KOPT-K1 (cell line): ENCODE measurements at regions not wholly inside any gene's neighbourhood (a gene's known extent, or its start where the extent isn't known, plus 50 kb on each side); places are given as distances from the start of the nearest gene placed in this dataset.

Experiments used
- H3K27ac ChIP-seq: fragments of 200-600 bp; sonication (generic); 2 replicates; pipeline ENCODE4 v1.5.1; 2016; ENCODE audit warnings: antibody characterized with exemption, mild to moderate bottlenecking, low read depth, low read length; ENCODE audit not compliant: poor library complexity, severe bottlenecking
- H3K36me3 ChIP-seq: fragments of 200-600 bp; sonication (generic); 2 replicates; pipeline ENCODE4 v1.5.1; 2017; ENCODE audit warnings: antibody characterized with exemption, mild to moderate bottlenecking, low read length, moderate library complexity; ENCODE audit not compliant: insufficient read depth
- H3K9me3 ChIP-seq: fragments of 200-600 bp; sonication (generic); 2 replicates; pipeline ENCODE4 v1.5.1; 2017; ENCODE audit warnings: antibody characterized with exemption, low read length, mild to moderate bottlenecking; ENCODE audit not compliant: insufficient read depth, poor library complexity, severe bottlenecking

DNA sequence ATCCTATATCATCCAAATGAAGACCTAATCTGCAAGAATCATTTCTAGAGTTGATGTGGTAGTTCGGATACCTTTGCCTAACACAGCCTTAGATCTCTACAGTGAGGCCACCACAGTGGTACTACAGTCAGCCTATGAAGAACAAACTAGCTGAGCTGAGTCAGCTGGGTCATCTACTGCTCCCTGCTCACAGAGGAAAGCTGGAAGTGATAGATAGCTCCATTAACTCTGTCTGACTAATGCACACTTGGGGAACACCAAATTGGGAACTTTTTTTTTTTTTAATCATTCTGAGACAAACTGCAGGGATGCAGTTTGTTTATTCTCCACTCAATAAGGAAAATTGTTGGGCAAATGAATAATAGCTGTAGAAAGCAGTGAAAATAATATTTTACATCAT is 1160.6 kb downstream of the PCDH9 start:
- H3K36me3 ChIP-seq: no peaks in the 10 kb centered on the region
- H3K9me3 ChIP-seq: no peaks in the 10 kb centered on the region
- H3K27ac ChIP-seq: no peak overlapping the region

DNA sequence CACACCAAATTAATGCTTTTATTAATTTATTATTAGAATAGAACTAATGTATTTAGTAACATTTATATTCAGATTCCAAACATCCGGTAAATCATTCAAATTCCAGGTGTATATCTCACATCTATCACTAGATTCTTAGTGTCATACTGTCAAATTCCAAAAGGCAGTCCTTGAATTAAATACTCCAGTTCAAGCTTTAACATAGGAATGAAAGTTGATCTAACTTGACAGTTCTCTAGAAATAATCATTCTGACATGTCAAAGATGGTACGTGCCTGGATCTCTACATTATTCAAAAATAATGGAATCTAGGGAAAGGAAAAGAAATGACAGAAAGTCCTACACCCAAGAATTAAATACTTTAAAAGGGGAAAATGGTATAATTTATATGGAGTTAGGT is 1161.5 kb downstream of the PCDH9 start:
- Histone ChIP-seq H3K9me3 (no peaks in the 10 kb centered on the region), H3K36me3 (no peaks in the 10 kb centered on the region), H3K27ac (no peak overlapping the region)

DNA sequence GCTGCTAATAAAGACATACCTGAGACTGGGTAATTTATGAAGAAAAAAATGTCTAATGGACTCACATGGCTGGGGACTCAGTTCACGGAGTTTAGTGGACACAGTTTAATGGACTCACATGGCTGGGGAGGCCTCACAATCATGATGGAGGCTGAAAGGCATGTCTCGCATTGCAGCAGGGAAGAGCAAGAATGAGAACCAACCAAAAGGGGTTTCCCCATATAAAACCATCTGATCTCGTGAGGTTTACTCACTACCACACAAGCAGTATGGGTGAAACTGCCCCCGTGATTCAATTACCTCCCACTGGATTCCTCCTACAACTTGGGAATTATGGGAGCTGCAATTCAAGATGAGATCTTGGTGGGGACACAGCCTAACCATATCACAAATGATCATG is 1181.2 kb downstream of the PCDH9 start:
- H3K9me3 ChIP-seq: no peaks in the 10 kb centered on the region
- H3K36me3 ChIP-seq: no peaks in the 10 kb centered on the region
- no peak overlapping the region for H3K27ac ChIP-seq

DNA sequence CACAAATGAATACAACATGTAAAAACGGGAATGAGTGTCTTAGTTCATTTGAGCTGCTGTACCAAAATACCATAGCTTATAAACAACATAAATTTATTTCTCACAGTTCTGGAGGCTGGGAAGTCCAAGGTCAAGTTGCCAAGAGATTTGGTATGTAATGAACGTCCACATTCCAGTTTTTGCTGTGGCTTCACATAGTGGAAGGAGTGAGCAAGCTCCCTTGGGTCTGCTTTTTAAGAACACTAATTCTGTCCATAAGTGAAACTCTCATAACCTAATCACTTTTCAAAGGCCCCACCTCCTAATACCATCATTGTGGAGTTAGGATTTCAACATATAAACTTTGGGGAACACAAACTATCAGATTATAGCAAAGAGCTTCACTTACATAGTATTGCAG is 1189.6 kb downstream of the PCDH9 start:
- Histone ChIP-seq H3K36me3 (no peaks in the 10 kb centered on the region), H3K27ac (no peak overlapping the region), H3K9me3 (no peaks in the 10 kb centered on the region)

DNA sequence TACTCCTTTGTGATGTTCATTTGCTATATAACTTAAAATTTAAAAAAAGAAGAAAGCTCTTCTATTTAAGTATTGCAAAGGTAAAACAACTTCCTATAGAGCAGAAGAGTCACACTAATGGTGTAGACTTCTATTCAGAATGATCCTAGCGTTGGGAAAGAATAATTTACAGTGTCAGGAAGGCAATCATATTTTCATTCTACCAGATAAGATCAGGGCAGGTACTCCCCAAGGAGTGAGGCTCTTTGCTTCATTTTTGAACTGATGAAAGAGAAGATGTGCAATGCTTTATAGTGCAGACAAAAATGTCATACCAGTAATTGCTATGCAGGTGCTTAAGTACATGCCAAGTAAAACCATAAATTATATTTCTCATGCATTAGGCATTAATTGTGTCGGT is 1193.0 kb downstream of the PCDH9 start:
- Histone ChIP-seq H3K36me3 (no peaks in the 10 kb centered on the region), H3K27ac (no peak overlapping the region), H3K9me3 (no peaks in the 10 kb centered on the region)

DNA sequence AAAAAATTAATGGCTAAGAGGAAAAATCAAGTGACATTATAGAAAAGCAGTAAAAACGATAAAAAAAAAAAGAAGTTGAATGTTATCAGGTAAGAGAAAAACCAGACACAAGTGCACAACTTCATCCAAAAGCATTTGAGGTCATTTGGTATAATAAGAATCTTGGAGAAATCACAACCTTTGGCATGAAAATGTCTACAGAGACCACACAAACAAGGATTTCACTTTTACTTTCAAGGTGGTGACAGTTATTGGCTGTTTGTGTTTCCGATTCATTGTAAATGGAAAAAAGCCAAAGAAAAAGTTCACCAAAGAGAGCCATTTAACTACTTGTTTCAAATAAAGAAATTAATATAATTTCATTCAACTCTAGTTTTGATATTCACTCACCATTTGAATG is 1193.5 kb downstream of the PCDH9 start:
- Histone ChIP-seq H3K36me3 (no peaks in the 10 kb centered on the region), H3K27ac (no peak overlapping the region), H3K9me3 (no peaks in the 10 kb centered on the region)

DNA sequence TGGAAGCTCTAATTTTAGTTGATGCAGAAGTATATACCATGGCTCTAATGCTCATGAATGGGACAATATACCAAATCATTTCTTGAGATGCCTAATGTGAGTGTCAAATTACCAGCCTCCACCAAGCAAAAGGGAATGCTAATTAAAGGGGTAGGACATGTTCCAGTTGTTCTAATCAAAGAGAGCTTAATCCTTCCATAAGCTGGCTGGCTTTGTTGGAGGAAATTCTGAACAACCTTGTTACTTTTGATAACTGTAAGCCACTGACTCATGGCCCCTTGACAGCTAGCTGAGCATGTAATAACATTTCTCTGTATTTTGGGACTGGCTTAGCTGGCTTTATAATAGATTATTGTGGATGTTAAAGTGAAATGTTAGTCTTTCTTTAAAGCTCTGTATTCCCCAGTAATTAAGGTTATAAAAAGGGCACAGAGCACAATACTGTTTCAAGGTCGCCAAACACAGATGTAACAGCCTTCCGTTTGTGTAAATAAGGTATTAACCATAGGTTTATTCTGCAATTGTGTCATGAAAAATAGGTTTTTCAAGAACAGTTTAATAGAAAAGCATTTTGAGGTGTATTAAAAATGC is 1194.0 kb downstream of the PCDH9 start:
- H3K36me3 ChIP-seq: no peaks in the 10 kb centered on the region
- no peaks in the 10 kb centered on the region for H3K9me3 ChIP-seq
- no peak overlapping the region for H3K27ac ChIP-seq

DNA sequence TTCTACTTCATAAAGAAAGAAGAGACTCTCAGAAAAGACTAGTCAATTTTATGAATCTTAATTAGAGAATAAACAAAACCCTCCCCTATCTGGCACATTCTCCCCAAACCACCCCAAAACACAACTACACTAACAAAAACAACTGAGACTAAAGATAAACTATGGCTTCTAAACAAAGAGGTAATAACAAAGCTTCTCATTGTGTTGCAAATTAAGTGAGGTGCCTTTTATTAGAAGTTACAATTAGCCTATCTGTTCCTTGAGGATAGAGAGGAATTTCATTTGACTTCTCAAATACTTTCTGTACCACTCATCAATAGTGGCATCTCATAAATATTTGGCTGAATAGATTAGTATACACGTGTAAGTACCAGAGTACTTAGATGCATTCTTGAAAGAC is 1196.2 kb downstream of the PCDH9 start:
- Histone ChIP-seq H3K9me3 (no peaks in the 10 kb centered on the region), H3K36me3 (no peaks in the 10 kb centered on the region), H3K27ac (no peak overlapping the region)

DNA sequence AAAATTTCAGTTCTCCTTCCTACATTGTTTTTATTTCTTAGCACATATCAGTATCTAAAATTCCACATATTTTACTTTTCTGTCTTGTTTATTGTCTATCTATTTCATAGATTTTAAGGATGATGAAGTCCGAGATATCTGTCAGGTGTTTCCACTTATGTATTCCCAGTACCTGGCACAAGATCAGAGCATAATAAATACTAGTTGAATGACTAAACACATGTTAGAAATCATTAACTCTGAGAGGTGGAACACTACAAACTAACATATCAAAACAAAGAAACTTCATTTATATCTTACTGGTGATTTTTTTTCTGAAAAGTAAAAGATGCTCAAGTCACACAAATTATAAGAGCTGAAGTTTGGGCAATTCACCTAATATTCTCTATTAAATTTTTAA is 1208.3 kb downstream of the PCDH9 start:
- no peak overlapping the region for H3K27ac ChIP-seq
- no peaks in the 10 kb centered on the region for H3K36me3 ChIP-seq

DNA sequence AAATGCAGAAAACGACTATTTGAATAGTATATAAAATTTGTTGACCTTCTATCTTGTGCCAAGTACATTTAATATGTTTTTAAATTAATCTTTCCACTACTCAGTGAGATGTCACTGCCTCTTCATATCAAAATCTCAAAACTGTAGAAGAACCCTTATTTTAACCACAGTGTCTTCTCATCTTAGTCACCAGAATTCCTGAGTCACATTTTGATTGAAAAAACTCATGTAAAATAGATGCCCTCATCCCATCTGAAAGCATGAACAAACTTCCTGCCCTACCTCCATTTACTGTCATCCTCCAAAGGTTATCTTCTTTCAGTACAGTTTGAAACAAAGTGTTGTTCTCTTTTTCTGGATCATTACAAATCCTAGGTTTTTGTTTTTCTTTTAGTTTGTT is 1215.4 kb downstream of the PCDH9 start:
- Histone ChIP-seq H3K9me3 (no peaks in the 10 kb centered on the region), H3K36me3 (no peaks in the 10 kb centered on the region), H3K27ac (no peak overlapping the region)

More for the DNA sequence above, 1208.3 kb downstream of the PCDH9 start:
- no peaks in the 10 kb centered on the region for H3K9me3 ChIP-seq

DNA sequence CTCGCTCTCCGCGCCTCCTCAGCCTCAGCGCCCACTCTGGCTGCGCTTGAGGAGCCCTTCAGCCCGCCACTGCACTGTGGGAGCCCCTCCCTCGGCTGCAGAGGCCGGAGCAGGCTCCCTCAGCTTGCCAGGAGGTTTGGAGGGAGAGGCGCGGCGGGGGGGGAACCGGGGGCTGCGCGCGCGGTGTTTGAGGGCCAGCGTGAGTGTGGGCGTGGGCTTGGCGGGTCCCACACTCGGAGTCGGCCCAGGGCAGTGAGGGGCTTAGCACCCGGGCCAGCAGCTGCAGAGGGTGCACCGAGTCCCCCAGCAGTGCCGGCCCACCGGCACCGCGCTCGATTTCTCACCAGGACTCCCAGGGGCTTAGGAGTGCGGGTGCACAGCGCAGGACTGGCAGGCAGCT is 1220.9 kb downstream of the PCDH9 start:
- Histone ChIP-seq H3K27ac (no peak overlapping the region), H3K9me3 (no peaks in the 10 kb centered on the region), H3K36me3 (no peaks in the 10 kb centered on the region)

DNA sequence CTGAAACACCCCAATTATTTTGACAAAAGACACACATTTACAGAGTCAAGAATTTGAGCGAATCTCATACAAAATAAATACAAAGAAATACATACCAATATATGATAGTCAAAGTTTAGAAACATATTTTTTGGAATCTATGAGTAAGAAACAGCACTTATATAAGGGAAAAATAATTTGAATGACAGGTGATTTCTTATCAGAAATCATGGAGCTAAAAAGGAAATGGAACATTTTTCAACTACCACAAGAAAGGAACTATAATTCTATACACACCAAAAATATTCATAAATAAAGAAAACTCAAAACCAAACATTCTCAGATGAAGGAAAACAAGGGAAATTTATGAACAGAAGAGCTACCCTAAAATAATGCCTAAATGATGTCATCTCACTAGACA is 1226.6 kb downstream of the PCDH9 start:
- Histone ChIP-seq H3K27ac (no peak overlapping the region), H3K9me3 (no peaks in the 10 kb centered on the region)

DNA sequence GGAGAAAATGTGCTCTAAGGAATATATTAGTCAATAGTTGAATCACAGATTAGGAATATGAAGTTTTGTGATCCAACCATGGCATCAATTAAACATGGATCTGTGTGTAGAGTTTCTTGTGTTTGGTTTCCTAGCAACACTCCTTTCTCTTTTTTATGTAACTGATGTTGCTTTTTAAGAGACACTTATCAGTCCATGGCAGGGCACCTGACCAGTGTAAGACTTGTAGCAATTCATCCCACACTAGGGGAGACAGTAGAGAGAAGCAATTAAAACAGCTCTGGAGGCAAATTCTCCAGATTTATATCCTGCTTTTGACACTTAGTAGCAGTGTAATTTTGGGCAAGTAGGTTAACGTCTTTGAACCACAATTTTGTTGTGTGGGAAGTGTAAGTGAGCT is 1229.0 kb downstream of the PCDH9 start:
- Histone ChIP-seq H3K9me3 (no peaks in the 10 kb centered on the region), H3K27ac (no peak overlapping the region), H3K36me3 (no peaks in the 10 kb centered on the region)

More for the DNA sequence above, 1226.6 kb downstream of the PCDH9 start:
- H3K36me3 ChIP-seq: no peaks in the 10 kb centered on the region

DNA sequence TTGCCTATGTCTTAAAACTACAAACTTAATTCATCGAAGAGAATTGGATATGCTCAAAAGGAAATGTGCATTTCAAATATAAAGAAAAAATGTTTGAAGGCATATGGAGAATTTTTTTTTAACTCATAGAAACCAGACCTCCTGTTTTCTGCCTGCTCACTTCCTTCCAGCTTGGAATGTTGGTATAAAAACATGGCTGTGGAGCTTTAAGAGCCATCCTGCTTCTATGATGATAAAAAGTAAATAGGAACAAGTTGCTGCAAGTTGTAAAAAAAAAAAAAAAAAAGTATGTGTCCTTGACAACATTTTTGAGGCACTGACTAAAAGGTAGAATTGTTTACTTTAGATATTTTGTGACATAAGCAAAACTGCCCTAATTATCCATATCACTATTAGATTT is 1230.7 kb downstream of the PCDH9 start:
- Histone ChIP-seq H3K9me3 (no peaks in the 10 kb centered on the region), H3K27ac (no peak overlapping the region), H3K36me3 (no peaks in the 10 kb centered on the region)

DNA sequence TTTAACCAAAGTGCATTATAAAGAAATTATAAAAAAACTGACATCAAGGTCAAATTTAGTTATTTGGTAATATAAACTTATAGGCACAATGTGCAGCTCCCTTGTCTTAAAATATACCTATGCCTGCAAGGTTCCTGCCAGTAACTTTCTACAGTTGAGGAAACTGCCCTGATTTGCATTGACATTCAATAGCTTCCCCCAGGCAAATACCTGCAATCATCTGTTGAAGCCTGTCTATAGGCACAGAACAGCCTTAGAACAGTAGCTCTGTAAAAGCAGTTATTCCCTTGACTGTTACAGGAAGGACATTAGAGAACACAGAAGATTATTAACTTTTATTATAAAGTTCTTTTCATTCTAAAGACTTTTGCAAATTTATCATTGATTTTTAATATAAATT is 1239.5 kb downstream of the PCDH9 start:
- Histone ChIP-seq H3K27ac (no peak overlapping the region), H3K9me3 (no peaks in the 10 kb centered on the region), H3K36me3 (no peaks in the 10 kb centered on the region)

DNA sequence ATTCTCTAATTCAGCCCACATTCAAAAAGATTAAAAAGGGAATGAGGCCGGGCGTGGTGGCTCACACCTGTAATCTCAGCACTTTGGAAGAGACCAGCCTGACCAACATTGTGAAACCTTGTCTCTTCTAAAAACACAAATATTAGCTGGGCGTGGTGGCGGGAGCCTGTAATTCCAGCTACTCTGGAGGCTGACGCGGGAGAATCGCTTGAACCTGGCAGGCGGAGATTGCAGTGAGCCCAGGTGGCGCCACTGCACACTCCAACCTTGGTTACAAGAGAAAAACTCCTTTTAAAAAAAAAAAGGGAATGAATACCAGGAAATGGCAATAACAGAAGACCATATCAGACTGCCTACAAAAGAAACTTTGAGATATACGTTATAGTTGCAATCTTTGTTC is 1244.5 kb downstream of the PCDH9 start:
- Histone ChIP-seq H3K27ac (no peak overlapping the region), H3K9me3 (no peaks in the 10 kb centered on the region), H3K36me3 (no peaks in the 10 kb centered on the region)

DNA sequence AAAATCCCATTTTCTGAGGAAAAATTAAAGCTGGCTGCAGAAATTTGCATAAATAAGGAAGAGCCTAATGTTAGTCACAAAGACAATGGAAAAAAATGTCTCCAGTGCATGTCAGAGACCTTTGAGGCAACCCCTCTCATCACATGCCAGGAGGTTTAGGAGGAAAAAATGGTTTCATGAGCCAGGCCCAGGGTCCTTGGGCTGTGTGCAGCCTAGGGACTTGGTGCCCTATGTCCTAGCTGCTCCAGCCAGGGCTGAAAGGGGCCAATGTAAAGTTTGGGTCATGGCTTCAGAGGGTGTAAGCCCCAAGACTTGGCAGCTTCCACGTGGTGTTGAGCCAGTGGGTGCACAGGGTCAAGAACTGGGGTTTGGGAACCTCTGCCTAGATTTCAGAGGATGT is 1252.6 kb downstream of the PCDH9 start:
- H3K9me3 ChIP-seq: no peaks in the 10 kb centered on the region
- no peak overlapping the region for H3K27ac ChIP-seq
- H3K36me3 ChIP-seq: no peaks in the 10 kb centered on the region
